NCI-H526 treated with DMSO at 0.1 percent for 48 hours (cell line): ENCODE measurements at regions not wholly inside any gene's neighbourhood (a gene's known extent, or its start where the extent isn't known, plus 50 kb on each side); places are given as distances from the start of the nearest gene placed in this dataset.

Experiments
- DNase-seq: peaks from one replicate; lab custom pipeline; 2025; lab: John Stamatoyannopoulos, UW

DNA sequence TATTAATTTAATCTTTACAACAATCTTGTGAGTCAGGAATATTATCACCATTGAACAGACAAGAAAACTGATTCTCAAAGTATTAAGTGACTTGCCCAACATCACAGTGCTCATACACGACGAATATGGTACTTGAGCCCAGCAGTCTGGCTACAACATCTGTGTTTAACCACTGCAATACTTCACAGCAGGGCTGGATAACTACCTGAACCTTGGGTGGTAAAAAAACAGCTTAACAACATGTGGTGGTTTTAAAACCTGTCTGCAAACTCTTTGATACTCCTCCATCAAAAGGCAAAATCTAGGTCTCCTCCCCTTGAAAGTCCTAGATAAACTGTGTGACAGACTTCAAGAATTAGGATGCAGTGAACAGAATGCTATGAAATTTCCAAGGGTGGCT lies 424.6 kb upstream of the CADM1 start:
- no peak for DNase-seq

- DNase-seq: no peak
These were observed 423.7 kb upstream of the CADM1 start for GRCh38 chr11:115927823-115928329.

GRCh38 chr11:115926601-115927000 lies 422.4 kb upstream of the CADM1 start:
- no peak for DNase-seq

- no peak for DNase-seq
These were observed 421.9 kb upstream of the CADM1 start for GRCh38 chr11:115926138-115926537.

DNA sequence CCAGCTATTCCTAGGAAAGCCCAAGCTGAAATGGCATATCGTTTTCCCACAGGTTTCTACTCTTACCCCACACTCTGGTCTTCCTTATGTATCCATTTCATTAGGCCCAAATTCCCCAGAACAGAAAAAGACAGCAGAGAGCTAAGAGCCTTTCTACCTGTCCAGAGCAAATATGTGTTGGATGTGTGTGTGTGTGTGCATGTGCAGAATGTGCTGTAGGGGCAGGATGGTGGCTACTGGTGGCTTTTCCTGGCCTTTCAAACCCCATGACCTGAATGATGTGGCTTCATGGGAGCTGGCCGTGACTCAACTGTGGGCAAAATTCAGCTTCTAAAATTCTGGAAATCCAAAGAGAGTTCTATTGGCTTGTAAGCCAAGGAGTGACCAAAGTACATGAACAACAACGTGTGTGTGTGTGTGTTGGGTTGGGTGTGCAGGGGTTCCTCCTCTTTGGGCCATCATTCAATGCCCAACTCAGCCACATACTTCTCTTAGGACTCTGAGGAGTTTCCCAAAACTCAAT lies 421.4 kb upstream of the CADM1 start:
- DNase-seq: no peak

GRCh38 chr11:115924744-115925567 lies 420.7 kb upstream of the CADM1 start:
- no peak for DNase-seq

- no peak for DNase-seq
These were observed 418.7 kb upstream of the CADM1 start for GRCh38 chr11:115922876-115923275.

GRCh38 chr11:115921986-115922385 lies 417.8 kb upstream of the CADM1 start:
- no peak for DNase-seq

DNA sequence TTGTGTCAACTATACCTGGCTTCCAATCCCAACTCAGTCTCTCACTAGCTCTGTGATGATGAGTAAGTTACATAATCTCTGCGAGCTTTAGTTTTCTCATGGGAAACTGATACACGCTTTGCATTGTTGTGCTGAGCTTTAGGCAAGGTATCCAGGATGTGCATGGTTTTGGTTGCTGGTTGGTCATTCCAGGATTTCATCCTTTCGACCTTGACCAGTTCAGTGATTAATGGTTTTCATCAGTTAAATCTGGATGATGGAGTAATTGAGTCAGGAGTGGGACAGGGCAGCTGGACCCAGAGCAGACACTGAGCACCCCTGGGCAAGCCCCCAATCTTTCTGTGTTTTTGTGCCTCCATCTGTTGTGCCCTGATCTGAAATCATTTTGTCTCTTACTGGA lies 417.3 kb upstream of the CADM1 start:
- DNase-seq: no peak

GRCh38 chr11:115920841-115921480 lies 416.7 kb upstream of the CADM1 start:
- no peak for DNase-seq

DNA sequence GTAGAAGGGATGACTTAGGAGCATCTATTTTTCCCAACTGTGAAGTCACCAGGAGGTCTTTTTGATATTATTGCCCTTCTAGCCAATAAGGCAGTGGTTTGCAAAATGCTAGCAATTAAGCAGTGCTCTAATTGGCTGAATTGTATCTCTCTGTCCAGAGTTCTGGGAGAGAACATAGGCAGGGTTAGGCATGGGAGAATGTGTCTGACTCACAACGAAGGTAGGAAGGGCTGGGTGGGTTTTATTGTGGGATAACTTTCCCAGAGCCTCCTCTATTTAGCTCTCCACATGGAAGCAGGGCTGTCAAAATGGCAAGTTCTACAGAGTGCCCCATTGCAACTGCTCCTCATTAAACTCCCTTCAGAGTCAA lies 415.9 kb upstream of the CADM1 start:
- DNase-seq: no peak

GRCh38 chr11:115919341-115920091 lies 415.3 kb upstream of the CADM1 start:
- no peak for DNase-seq

DNA sequence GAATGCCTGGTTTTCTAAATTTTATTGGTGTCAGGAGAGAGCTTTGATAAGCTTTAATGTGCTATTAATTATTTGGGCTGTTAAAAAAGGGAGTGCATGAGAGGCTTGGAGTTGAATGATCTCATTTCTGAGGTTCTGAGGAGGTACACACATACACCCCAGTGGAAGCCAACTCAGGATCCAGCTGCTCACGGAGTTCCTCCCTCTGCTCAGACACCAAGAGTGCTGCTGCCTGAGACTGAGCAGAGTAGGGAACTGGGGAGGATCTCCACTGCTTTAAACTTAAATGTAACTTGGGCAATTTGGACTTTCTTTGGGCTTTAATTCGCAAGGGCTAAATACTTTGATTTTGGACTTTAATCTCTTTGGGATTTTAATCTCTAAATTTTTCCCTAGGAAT lies 414.4 kb upstream of the CADM1 start:
- DNase-seq: no peak

- no peak for DNase-seq
These were observed 412.4 kb upstream of the CADM1 start for GRCh38 chr11:115916608-115917007.

GRCh38 chr11:115912484-115912945 lies 408.3 kb upstream of the CADM1 start:
- DNase-seq: peak; percentile 34

GRCh38 chr11:115911613-115912346 lies 407.6 kb upstream of the CADM1 start:
- DNase-seq: no peak

DNA sequence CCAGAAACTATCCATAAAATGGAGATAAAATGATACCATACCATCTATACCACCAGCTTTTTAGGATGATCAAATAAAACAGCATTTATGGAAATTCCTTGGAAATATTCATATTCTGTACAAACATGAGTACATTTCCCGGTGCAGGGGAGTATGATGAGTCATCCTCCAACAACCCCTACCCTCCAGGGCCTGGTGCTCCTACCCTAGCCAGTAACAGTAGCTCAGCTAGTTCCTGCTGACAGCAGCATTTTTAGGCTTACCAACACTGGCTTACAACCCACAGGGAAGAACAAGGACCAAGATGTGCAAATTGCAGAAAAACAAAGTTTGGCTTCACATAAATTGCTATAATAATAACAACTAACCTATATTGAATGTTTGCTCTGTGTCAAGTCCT lies 406.2 kb upstream of the CADM1 start:
- DNase-seq: no peak

DNA sequence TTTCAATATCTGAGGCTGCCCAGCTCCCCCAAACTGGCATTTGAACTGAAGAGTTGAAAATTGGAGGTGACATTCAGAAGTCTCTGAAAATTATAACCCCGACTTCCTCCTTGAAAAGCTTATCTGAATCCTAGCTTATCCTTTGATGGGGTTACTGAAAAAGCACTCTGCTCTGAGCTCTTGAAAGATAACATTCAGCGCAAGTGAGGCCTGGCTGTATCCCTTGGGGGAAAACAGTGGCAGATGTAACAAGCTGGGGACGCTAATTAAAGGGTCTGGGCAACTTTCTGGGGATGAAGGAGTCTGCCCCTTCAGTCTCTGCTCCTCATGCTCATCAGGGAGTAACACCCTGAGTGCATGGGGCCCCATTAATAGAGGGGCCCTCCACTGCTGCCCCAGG lies 402.0 kb upstream of the CADM1 start:
- no peak for DNase-seq

DNA sequence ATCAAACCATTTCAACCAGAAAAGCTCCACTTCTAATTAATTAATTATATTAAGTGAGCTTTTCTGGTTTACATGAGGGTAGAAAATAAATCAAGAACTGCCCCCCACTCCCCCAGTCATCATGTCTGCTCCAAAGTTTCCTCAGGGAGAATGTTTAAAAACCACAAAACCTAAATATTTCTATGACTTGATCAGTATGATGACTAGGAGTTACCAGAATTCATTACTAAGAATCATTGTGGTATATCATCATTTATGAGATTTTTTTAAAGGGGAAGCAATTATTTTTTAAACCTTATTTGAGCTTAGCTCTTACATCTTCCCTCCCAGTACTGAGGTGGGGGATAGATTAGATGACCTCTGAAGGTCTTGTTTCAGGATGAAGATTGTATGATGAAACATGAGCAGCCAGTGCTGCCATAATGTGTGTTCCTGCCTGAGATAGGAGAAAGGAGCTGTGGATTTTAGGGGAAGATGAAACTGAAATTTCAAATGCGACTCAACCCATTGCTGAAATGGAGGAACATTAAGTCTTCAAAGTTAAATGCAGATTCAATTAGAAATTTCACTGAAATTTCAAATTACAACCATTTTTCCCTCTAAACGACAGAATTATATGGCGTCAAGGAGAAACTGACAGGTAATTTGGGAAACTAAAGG lies 401.3 kb upstream of the CADM1 start:
- DNase-seq: no peak

- DNase-seq: no peak
These were observed 399.0 kb upstream of the CADM1 start for GRCh38 chr11:115903179-115903578.

GRCh38 chr11:115901069-115901468 lies 396.9 kb upstream of the CADM1 start:
- DNase-seq: no peak
